ENCODE measurements at regions not wholly inside any gene's neighbourhood (a gene's known extent, or its start where the extent isn't known, plus 50 kb on each side); places are given as distances from the start of the nearest gene placed in this dataset.
"Not testable (repeated sequence)": the region's sequence is repeated elsewhere in the genome, so short reads cannot be mapped to it uniquely, and the experiment has no call there.

DNA sequence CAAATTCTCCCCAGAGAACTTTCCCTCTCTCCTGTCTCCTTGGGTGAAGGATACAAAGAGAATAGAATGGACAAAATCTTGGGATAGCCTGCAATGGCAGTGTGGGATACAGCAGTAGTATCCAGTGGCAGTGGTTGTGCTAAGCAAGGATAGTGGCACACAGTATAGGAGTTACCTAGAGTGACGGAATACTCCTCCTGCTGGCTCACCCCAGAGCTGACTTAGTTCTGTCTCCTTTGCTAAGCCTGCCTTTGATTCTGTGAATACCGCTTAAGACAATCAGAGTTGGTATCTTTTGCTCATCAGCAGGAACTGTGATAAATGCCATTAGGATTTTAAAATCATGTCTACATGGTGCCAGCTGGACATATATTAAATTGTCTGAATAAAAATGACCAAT is 404.3 kb downstream of the JRKL start:
- FAIRE-seq: no peak

- no peak for FAIRE-seq
These were observed 408.6 kb downstream of the JRKL start for GRCh38 chr11:96798445-96798844.

- FAIRE-seq: no peak
These were observed 425.4 kb downstream of the JRKL start for GRCh38 chr11:96815236-96815635.

DNA sequence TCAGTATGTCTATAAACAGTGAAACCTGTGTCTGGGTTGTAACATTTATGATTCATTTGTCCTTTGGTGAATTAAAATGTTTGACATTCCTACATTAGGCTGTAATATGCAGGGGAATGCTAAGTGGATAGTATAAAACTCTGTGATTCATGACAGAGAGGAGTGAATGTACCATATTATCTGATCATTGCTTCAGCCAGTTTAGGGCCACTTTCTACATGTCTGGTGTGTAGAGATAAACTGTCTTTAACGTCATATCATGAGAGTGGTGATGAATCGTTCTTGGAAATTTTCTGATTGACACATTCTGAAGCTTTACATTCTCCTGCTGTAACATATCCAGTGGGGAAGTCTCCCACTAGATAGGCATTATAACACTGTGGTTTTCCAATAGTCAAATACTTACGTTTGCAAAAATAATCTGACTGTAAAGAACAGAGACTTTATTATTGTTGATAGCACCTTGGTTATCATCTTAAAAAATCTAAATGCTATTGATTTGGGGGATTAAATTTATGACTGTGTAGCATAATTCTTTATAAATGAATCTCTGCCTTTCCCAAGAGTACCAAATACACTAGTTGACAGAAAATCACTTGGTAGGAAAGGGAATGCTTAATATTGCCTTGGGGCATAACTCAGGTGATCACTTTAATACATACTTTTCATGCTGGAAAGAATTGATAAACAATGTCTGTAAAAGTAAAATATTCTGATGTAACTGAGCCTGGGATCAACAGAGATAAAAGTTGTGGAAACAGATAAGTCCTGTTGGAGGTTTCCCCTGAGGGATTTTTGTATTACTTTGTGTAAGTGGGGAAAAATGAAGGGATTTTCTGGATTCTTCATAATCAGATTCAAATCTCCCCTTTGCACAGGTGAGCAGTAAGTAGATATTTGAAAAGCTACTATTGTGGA is 427.9 kb downstream of the JRKL start:
- FAIRE-seq: no peak

DNA sequence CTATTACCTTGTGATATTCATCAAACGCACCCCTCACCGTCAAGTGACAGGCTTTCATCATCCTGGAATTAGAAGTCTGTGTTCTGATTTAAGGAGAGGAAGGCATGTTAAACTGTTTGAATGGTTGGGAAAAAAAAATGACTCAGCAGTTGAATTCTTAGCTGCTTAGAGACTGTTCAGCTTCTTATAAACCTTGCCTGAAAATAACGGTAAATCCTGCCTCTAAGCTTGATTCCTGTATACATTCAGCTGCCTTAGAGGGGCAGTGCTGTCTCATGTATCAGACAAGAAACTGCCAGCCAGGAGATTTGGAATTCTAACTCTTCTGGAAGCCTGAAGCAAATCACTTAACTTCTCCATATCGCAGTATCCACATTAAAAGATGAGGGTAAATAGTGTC is 437.4 kb downstream of the JRKL start:
- no peak for FAIRE-seq

- no peak for FAIRE-seq
These were observed 452.0 kb downstream of the JRKL start for GRCh38 chr11:96841792-96842191.

GRCh38 chr11:96842731-96843130 is 452.9 kb downstream of the JRKL start:
- no peak for FAIRE-seq

DNA sequence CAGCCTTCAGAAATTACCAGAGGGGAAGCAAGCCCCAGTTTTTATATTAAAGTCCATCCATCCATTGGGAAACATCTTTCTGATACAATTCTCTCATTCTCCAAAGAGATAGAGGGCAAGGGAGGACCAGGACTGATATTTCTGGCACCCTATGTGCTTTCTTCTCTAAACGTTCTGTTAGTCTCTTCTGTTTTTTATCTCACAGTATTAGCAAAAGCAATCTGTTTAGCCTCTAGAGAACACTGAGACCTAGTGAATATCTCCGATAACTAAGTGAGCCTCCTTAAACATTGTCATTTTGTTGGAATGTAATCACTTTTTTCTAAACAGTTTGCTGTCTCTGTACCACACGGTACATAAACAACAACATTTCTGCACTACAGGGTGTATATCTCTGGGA is 464.6 kb downstream of the JRKL start:
- no peak for FAIRE-seq

- not testable (repeated sequence) for FAIRE-seq
These were observed 471.9 kb downstream of the JRKL start for GRCh38 chr11:96861722-96862121.

DNA sequence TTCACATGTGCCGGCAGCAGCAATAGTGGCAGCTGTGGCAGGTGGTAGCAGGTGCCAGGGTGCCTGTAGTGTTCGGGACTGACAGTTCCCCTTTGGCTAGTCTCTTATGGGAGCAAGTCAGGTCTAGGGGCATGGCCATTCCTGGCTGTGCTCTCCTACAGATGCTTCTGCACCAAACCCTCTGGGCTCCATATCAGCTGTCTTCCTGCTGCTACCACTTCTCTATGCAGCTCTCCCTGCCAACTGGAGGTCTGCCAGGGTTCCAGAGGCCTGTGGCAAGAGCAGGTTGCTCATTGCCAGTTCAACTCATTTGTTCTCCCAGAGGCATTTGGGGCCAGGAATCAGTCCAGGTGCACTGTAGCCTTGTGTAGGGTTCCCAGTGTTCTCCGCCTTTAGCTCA is 473.7 kb downstream of the JRKL start:
- FAIRE-seq: no peak

DNA sequence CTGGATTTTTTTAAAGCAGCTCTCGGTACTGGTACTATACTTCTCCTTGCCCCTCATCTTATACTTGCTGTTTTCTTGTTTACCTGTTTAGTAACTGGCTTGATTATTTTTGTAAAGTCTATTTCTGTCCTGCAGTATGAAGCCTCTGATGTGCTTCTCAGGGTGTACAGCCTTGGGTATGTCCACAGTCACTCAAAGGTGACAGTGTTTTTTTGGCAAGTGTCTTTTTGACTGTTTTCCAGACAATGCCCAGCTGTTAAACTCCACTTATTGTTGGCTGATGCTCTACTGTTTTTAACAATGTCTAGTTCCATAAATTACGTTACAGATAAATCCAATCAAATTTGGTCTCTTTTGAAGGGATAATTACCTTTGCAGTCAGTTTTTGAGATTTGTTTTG is 475.2 kb downstream of the JRKL start:
- FAIRE-seq: no peak

DNA sequence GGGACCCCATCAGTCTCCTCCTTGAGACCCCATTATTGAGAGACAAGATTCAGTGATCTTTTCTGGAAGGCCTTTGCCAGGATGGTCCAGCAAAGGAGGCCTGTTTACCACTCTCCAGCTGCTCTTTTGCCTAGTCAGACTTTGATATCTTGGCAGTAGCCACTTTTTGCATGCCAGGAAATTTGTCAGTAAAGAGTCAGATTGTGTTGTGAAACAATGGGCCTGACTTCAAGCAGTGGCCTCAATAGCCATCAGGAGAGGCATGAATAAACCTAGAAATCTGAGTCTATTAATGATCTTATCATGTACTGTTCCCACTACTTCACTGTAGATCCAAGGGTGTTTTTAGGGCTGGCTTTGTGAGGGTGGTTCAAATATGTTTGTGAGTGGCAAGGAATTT is 479.4 kb downstream of the JRKL start:
- FAIRE-seq: no peak

GRCh38 chr11:96875712-96876111 is 485.9 kb downstream of the JRKL start:
- no peak for FAIRE-seq

GRCh38 chr11:96878299-96879051 is 488.7 kb downstream of the JRKL start:
- FAIRE-seq: no peak

DNA sequence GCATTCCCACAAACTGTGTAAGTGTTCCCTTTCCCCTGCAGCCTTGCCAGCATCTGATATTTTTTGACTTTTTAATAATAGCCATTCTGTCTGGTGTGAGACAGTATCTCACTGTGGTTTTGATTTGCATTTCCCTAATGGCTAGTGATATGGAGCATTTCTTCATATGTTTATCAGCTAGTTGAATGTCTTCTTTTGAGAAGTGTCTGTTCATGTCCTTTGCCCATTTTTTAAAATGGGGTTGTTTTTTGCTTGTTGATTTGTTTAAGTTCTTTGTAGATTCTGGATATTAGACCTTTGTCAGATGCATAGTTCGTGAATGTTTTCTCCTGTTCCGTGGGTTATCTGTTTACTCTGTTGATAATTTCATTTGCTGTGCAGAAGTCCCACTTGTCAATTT is 492.8 kb downstream of the JRKL start:
- FAIRE-seq: not testable (repeated sequence)

GRCh38 chr11:96885405-96885804 is 495.6 kb downstream of the JRKL start:
- no peak for FAIRE-seq

DNA sequence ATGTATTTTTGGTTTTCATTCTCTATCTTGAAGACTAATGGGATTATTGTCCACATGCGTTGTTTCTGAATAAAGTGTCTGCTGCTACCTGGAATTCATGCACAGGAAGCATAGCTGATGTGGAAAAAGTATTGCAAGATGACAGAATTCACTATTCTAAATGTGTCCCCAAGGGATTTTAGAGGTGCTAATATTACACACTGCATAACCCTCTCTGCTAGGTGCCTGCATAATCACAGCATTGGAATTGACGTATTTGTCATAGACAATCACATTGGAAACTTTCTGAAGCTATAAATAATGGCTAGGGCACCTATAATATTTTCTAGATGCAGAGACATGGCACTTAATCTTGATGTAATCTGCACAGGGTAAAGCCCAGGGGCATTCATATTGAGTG is 496.1 kb downstream of the JRKL start:
- no peak for FAIRE-seq

DNA sequence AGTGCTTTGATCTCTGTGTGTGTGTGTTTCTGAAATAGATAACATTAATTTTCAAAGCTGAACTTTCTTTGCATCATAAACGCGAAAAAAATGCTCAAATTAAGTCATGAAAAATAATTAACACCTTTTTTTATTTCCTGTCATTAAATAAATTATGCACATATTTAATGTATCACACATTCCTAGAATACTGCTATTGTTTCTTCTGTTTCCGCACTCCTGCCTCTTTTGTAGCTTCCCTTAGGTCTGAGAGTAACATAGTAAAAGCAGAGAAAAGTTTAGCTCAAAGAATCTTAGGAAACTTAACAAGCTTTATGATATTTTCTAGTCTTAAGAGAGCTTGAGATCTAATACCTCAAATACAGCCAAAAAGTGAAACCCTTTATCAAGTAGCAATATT is 504.2 kb downstream of the JRKL start:
- FAIRE-seq: no peak

DNA sequence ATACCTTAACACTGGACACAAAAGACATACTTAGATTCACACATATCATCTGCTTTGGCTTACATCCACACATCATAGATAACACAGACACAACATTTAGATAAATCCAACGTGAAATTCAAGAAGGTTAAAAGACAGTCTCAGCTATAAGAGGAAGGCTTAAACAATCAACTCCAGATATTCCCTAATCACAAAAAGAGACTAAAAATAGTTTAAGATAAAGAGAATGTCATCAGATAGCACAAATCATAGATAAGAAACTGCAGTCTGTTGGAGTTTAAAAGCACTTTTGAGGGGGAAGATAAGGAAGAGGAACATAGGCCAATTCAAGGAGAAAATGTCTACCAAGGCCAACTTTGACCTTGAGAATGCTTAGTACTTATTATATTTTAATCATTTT is 504.8 kb downstream of the JRKL start:
- FAIRE-seq: no peak

GRCh38 chr11:96899971-96900370 is 510.2 kb downstream of the JRKL start:
- FAIRE-seq: no peak

GRCh38 chr11:96905143-96905542 is 515.3 kb downstream of the JRKL start:
- FAIRE-seq: no peak

GRCh38 chr11:96905663-96906062 is 515.9 kb downstream of the JRKL start:
- no peak for FAIRE-seq

GRCh38 chr11:96906476-96906875 is 516.7 kb downstream of the JRKL start:
- FAIRE-seq: no peak

- no peak for FAIRE-seq
These were observed 536.0 kb downstream of the JRKL start for GRCh38 chr11:96925862-96926261.
